ENCODE measurements at regions not wholly inside any gene's neighbourhood (a gene's known extent, or its start where the extent isn't known, plus 50 kb on each side); places are given as distances from the start of the nearest gene placed in this dataset.

DNA sequence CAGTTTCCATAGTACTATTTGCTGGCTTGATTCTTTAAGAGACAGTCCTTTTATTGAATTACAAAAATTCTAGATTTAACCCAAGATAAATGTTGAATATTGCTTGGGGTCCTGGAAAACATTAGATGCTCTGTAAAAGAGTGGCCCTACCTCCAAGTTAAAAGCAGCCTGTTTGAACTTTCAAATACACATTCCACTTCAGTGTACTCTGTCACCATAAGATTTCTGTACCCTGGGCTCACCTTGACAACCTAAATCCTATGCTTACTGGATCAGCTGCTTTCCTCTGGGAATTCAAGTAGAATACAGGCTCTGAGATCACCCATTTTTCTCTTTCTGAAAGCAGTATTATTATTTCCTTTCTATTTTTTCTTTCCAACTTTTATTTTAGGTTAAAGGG lies 107.7 kb upstream of the DCN start:
- no peak for TF ChIP-seq EZH2 (IDR thresholded peaks at IDR 0.05; ENCODE audit: borderline replicate concordance, low read length)
- TF ChIP-seq, protein P1, sequence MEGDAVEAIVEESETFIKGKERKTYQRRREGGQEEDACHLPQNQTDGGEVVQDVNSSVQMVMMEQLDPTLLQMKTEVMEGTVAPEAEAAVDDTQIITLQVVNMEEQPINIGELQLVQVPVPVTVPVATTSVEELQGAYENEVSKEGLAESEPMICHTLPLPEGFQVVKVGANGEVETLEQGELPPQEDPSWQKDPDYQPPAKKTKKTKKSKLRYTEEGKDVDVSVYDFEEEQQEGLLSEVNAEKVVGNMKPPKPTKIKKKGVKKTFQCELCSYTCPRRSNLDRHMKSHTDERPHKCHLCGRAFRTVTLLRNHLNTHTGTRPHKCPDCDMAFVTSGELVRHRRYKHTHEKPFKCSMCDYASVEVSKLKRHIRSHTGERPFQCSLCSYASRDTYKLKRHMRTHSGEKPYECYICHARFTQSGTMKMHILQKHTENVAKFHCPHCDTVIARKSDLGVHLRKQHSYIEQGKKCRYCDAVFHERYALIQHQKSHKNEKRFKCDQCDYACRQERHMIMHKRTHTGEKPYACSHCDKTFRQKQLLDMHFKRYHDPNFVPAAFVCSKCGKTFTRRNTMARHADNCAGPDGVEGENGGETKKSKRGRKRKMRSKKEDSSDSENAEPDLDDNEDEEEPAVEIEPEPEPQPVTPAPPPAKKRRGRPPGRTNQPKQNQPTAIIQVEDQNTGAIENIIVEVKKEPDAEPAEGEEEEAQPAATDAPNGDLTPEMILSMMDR (IDR thresholded peaks at IDR 0.05; ENCODE audit: low read length): no peak
